Caki2 (cell line): ENCODE measurements at regions not wholly inside any gene's neighbourhood (a gene's known extent, or its start where the extent isn't known, plus 50 kb on each side); places are given as distances from the start of the nearest gene placed in this dataset.
"Not testable (repeated sequence)": the region's sequence is repeated elsewhere in the genome, so short reads cannot be mapped to it uniquely, and the experiment has no call there.

Experiments used
- DNase-seq: peaks from one replicate; pipeline ENCODE4 v3.0.0-alpha.2; 2015; ENCODE audit warnings: low read depth
- in situ Hi-C: cut with HindIII; loops from 2 replicates; pipeline ENCODE4 v1.10.0; 2016; ENCODE audit warnings: low sequenced_read_pairs, low pct_unique_long_range_greater_than_20kb, mixed read lengths

DNA sequence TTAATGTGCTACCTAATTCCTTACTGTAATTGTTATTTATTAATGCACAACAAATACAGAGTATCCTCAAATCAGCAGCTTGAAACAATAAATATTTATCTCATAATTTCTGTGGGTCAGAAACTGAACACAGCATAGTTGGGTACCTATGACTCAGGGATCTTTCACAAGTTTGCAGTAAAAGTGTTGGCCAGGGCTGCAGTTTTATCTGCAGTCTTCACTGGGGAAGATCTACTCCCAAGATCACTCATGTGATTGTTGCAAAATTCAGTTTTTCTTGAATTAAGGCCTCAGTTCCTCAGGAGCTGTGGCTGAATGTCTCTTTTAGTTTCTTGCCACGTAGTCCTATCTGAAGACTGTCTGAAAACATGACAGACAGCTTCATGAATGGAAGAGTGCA lies 237.8 kb downstream of the ZWINT start:
- in situ Hi-C loops: no loop called here
- no peak for DNase-seq

DNA sequence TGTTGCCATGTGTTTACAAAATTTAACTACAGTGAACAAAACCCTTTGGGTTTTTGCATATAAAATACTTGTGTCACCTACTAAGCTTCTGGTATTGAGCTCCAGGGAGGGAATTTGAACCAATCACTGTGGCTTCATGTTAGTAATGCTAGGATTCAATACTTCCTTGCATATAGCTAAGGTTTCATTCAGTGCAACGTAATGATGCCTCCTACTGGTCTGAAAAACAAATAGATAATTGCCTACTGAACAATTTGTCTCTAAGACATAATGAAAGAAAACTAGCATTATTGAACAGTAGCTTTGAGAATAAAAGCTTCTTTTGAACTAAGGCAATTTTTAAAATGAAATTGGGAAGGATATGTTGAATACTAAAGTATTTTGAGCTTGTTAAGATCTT lies 244.4 kb downstream of the ZWINT start:
- DNase-seq: no peak
- in situ Hi-C loops: no loop called here

DNA sequence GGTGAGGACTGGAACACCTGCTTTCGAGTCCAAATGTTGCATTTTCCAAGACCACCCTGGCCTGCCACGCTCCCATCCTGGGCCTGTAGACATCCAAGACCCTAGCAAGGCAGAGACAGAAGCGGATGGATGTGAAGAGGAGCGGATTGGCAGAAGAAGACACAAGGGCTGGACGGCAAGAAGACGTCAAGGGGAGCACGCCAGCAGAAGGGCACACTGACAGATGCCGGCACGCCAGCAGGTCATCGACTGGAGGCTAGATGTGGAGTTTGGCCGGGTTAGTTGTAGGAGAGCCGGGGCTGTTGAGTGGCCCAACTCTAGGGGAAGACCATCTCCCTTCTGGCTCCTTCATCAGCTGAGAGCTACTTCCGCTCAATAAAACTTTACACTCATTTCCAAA lies 251.6 kb downstream of the ZWINT start:
- DNase-seq: no peak
- in situ Hi-C loops: no loop called here

DNA sequence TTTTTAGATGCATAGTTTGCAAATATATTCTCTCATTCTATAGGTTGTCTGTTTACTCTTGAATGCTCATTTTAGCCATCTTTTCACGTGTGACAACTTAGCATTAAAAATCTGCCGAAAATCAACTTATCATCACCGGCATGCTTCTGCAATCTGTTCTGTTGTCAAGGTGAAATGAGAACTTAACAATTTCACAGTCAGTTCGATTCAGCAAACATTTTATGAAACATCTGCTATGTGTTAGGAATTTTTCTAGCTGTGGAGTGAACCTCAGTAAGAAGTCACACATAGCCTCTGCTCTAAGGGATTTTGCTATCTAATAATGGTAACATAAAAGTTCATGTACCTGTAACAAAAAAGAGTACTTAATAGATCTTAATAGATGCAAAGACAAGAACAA lies 256.1 kb downstream of the ZWINT start:
- in situ Hi-C loops: no loop called here
- DNase-seq: no peak

DNA sequence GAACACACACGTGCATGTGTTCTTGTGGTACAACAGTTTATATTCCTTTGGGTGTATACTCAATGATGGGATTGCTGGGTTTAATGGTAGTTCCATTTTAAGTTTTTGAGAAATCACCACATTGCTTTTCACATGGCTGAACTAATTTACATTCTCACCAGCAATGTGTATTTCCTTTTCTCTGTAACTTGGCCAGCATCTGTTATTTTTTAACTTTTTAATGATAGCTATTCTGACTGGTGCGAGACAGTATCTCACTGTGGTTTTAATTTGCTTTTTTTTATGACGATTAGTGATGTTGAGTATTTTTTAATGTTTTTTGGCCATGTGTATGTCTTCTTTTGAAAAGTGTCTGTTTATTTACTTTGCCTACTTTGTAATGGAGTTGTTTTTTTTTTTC lies 256.6 kb downstream of the ZWINT start:
- in situ Hi-C loops: no loop called here
- no peak for DNase-seq

DNA sequence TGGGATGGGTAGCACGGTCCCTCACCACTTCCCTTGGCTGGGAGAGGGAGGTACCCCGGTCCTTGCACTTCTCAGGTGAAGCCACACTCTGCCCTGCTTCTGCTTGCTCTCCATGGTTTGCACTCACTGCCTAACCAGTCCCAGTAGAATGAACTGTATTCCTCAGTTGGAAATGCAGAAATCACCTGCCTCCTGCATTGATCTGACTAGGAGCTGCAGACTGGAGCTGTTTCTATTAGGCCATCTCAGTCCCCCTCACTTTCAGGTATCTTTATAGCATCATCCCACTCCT lies 264.9 kb downstream of the ZWINT start:
- in situ Hi-C loops: no loop called here

DNA sequence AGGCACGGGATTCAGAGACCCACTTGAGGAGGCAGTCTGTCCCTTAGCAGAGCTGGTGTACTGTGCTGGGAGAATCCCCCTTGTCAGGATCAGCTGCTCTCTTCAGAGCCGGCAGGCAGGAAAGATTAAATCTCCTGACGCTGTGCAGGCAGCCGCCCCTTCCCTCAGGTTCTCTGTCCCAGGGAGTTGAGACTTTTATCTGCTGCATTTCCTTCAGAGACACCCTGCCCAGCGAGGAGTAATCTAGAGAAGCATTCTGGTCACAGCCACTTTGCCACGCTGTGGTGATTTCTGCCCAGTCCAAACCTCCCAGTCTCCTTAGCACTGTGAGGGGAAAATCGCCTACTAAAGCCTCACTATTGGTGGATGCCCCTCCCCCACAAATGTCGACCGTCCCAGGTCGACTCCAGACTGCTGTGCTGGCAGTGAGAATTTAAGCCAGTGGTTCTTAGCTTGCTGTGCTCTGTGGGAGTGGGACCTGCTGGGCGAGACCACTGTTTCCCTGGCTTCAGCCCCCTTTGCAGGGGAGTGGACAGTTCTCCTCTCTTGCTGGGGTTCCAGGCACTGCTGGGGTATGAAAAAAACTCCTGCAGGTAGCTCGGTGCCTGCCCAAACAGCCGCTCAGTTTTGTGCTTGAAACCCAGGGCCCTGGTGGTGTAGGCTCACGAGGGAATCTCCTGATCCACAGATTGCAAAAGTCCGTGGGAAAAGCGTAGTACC lies 265.4 kb downstream of the ZWINT start:
- in situ Hi-C loops: no loop called here
- DNase-seq: no peak

More for the DNA sequence above, 264.9 kb downstream of the ZWINT start:
- no peak for DNase-seq

DNA sequence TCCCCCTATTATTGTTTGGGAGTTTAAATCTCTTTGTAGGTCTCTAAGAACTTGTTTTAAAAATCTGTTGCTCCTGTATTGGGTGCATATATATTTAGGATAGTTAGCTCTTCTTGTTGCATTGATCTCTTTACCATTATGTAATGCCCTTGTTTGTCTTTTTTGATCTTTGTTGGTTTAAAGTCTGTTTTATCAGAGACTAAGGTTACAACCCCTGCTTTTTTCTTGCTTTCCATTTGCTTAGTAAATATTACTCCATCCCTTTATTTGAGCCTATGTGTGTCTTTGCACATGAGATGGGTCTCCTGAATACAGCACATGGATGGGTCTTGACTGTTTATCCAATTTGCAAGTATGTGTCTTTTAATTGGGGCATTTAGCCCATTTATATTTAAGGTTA lies 267.4 kb downstream of the ZWINT start:
- in situ Hi-C loops, DNase-seq: not testable (repeated sequence)

DNA sequence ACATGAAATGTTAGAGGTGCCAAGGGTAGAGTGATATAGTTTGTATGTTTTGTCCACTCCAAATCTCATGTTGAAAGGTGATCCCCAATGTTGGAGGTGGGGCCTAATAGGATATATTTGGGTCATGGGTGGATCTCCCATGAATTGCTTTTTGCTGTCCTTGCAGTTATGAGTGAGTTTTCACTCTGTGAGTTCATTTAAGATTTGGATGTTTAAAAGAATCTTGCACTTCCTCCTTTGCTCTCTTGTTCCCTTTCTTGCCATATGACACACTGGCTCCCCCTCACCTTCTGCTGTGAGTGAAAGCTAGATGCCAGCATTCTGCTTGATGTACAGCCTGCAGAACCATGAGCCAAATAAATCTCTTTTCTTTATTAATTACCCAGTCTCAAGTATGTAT lies 269.2 kb downstream of the ZWINT start:
- in situ Hi-C loops: no loop called here
- DNase-seq: no peak

DNA sequence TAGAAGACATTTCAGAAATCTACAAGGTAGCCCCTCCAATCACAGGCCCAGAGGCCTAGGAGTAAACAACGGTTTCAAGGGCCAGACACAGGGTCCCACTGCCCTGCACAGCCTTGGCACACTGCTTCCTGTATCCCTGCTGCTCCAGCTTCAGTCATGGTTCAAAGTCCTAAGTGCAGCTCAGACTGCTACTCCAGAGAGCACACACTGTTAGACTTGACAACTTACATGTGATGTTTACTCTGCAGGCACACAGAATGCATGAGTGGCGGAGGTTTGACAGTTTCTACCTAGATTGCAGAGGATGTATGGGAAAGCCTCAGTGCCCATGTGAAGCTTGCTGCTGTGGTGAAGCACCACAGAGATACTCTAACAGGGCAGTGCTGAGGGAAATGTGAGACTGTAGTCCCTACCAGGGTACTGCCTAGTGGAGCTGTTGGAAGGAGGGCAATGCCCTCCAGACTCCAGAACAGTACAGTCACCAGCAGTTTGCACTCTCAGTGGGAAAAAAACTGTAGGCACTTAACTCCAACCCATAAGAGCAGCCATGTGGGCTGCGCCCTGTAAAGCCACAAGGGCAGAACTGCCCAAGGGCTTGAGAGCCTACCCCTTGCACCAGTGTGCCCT lies 270.0 kb downstream of the ZWINT start:
- no peak for DNase-seq
- in situ Hi-C loops: no loop called here

DNA sequence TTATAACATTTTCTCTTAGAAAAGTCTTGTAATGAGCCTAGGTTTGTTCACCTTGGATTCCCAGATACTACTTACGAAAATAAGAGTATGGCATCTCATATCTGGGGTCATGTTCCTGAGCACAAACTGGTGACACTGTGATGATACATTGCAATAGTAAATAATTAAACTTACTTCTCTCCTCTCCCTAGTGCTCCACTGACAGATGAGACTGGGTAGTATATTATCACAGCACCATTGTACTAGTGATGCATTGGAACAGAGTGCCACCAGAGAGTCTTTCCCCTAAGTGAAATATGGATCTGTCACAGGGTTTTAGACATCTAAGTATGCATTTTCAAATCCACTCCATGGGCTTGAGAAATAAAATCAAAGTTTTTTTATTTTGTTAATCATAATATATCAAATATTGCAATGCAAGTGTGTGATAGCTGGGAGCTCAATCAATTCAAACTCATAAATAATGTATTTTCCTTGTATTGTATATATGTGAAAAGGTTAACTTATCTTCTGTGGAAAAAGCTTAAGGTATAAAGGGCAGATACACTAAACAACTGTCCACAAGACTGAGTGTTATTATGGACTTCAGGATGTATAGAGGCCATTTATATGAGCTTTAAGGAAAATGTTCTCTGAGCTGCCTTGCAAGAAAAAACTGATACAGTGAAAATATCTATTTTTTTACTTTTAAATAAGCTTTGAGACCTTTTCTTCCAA lies 275.5 kb downstream of the ZWINT start:
- in situ Hi-C loops: no loop called here

DNA sequence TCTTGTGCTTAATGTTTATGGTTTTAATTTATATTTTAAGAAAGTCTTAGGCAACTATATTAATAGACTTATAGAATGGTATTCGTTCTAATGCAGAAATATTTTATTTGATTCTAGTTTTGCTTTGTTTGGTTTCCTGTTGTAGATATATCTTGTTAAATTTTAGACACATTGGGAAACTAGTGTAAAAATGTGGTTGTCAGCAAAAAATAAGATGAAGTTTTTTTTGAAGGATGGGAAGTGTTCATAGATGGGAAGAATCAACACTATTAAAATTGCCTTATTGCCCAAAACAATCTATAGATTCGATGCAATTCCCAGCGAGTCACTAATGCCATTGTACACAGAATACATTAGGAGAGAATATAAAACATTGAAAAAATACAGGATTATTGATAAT lies 278.9 kb downstream of the ZWINT start:
- in situ Hi-C loops: no loop called here
- no peak for DNase-seq

More for the DNA sequence above, 275.5 kb downstream of the ZWINT start:
- DNase-seq: no peak

DNA sequence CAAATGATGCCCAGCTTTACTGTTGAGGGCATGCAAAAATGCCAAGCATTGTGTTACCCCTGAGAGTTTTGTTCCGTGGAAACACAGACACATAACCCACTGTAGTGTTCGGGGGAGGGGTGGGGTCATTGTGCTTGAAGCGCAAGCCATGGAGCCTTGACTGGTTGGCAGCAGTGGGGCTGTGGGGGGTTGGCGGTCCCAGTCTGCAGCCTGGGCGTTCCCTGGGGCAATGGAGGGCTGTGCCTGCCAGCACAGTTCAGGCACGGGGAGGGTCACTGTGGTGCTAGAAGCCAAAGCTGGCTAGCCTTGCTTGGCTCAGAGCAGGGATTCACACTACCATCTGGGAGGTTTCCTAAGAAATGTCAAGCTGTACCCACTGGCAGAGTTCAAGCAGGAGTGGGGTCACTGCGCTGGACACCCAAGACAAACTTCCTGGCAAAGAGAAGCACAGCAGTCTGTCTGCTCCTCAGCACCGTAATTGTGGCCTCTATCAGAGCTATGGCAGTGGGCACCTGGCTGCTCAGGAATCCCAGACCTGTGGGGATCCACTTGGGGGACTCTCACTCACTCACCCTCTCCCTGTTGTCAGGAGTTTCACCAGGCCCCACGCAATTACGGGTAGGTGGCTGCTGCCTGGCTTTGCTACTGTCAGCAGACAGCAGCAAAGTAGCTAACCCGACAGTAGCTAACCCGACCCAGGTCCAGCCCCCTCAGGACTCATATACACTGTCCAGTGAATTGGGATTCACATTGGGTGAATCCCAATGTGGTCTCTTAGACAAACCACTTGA lies 292.4 kb downstream of the ZWINT start:
- no peak for DNase-seq
- in situ Hi-C loops: no loop called here

DNA sequence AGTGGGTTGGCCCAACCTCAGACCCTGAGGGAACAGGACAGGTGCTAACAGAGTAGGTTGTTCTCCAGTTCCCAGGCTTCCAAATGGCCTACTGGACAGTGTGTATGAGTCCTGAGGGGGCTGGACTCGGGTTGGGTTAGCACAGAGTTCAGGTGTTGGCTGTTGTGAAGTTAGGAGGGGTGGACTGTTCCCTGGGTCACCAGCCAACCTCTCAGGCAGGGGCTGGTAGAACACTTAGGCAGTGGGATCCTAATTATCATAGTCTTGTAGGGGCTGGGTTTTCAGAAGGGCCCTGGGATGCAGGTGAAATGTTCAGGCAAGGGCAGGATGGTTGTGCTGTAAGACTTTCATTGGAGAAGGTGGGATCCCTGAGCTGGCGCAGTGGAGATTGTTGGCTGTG lies 293.0 kb downstream of the ZWINT start:
- in situ Hi-C loops: no loop called here
- no peak for DNase-seq

DNA sequence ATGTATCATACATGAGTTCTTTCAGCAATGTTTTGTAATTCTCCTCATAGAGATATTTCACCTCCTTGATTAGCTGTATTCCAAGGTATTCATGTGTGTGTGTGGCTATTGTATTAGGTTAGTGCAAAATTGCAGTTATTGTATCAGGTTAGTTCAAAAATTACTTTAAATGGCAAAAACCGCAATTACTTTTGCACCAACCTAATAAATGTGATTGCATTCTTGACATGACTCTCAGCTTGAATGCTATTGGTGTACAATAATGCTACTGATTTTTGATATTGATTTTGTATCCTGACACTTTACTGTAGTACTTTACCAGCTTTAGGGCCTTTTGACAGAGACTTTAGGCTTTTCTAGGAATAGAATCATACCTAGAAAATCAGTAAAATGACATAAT lies 297.4 kb downstream of the ZWINT start:
- no peak for DNase-seq
- in situ Hi-C loops: no loop called here

DNA sequence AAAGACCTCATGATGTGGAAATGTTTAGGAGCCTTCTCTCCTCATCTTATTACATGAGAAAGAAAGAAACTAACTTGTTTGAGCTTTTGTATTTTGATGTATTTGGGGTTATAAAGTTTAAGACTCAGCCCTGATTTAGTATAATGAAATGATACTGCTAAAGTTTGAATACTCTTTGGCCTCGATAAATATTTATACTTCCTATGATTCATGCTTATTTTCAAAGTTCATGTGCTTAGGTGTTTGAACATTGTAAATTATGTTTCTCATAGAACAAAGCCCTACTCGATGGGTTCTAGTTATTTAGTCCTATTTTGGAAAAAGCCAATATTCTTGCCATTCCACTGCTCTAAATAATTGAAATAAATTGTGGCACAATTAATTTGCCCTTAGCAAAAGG lies 303.2 kb downstream of the ZWINT start:
- in situ Hi-C loops: no loop called here
- DNase-seq: no peak

DNA sequence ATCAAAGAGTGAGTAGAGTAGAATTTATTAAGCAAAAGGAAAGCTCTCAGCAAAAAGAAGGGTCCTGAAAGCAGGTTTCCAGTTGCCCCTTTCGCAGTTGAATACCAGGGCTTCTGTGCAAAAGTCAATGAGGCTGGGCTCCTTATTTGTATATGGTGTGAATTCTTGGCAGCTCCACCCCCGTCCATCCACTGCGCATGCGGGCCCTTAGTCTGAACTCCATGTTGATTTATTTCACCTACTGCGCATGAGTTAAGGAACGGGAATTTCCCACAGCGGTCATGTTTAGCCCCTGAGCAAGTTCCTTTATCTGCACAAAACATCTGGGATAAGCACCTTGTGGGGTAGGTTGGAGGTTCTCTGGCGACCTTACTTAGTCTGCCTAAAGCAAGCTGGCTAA lies 325.6 kb downstream of the ZWINT start:
- in situ Hi-C loops: no loop called here
- DNase-seq: no peak

DNA sequence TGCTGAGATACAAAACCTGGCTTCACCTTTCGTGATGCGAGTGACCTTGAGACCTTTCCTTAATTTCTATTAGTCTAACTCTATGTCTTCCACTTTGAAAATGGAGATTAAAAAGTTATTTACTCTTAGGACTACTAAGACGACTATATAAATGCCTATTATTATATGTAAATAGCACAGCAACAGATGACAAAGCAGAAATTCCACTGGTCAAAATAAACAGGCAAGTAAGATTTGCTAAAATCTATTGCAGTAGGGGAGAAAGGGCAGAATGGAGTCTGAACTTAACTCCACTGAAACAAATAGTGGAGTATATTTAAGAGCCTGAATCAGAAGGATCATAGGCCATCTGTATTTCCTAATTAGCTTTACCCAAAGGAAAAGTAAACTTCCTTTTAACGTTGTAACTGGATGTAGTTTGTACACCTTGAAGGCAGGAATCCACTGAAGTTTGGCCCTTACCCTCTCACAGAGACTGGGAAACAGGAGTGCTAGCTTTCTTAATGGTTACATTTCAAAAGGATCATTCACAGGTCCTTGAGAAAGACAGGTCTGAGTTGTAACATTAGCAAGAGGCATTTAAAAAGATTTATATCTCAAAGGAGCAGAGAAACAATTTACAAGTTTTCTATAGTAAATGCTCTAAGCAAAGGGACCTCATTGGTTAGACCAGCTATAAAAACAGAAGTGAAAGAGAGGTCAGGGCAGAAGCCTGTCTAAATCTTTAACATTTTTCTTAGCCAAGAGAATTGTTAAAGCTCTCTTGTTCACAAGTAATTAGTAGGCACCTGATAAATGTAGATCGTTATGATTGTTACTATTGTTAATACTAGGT lies 332.5 kb downstream of the ZWINT start:
- DNase-seq: no peak
- in situ Hi-C loops: no loop called here
